ENCODE measurements at regions not wholly inside any gene's neighbourhood (a gene's known extent, or its start where the extent isn't known, plus 50 kb on each side); places are given as distances from the start of the nearest gene placed in this dataset.
A peak's percentile ranks its signal among the peaks of the same experiment; 100 is the strongest.

DNA sequence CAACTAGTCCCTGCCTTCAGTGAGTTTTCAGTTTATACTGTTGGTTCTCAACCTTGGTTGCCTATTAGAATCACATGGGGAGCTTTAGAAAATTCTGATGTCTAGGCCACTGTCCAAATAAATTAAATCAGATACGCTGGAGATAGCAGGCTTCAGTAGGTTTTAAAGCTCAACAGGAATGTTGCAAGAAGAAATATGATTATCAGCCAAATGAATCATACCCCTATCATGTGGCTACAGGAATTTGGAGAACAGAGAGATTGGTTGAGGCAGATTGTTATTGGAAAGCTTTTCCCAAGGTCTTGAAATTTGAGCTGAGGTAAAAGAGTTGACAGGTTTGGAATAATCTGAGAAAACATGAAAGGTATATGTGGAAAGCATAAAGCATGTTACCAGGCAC, 125.3 kb downstream of the WIF1 start:
- no peak for TF ChIP-seq CTCF (IDR thresholded peaks at IDR 0.05; ENCODE audit: borderline replicate concordance, extremely low read depth, insufficient read depth)
- Histone ChIP-seq H3K4me1 (ENCODE audit: control insufficient read depth in 2 of 3, insufficient read depth in 2 of 3, low read depth in 1 of 3, low read length in 3 of 3) (peaks cover 4 to 11% (median 6%) of the 10 kb centered on the region in 3 donors), H3K9ac (ENCODE audit: low read length in 3 of 3) (no peak overlapping the region), H3K27ac (ENCODE audit: low read depth in 2 of 2, low read length in 2 of 2) (no peak overlapping the region), H3K27me3 (ENCODE audit: control insufficient read depth, insufficient read depth, low read length) (no peaks in the 10 kb centered on the region), H3K9me3 (ENCODE audit: control insufficient read depth in 2 of 3, insufficient read depth in 1 of 3, low read length in 3 of 3) (no peaks in the 10 kb centered on the region), H3K36me3 (ENCODE audit: control insufficient read depth in 2 of 3, insufficient read depth in 3 of 3, low read length in 3 of 3) (no peaks in the 10 kb centered on the region), H3K4me3 (ENCODE audit: low read length in 3 of 3) (no peak overlapping the region)
- intact Hi-C loops (cut with DNase I), result no loop called here
- FAIRE-seq, result no peak
- DNase-seq, result no peak

- Histone ChIP-seq H3K9me3 (ENCODE audit: control insufficient read depth in 2 of 3, insufficient read depth in 1 of 3, low read length in 3 of 3) (no peaks in the 10 kb centered on the region), H3K36me3 (ENCODE audit: control insufficient read depth in 2 of 3, insufficient read depth in 3 of 3, low read length in 3 of 3) (no peaks in the 10 kb centered on the region), H3K27me3 (ENCODE audit: control insufficient read depth, insufficient read depth, low read length) (no peaks in the 10 kb centered on the region), H3K4me1 (ENCODE audit: control insufficient read depth in 2 of 3, insufficient read depth in 2 of 3, low read depth in 1 of 3, low read length in 3 of 3) (peaks cover 4 to 11% (median 6%) of the 10 kb centered on the region in 3 donors), H3K9ac (ENCODE audit: low read length in 3 of 3) (no peak overlapping the region), H3K27ac (ENCODE audit: low read depth in 2 of 2, low read length in 2 of 2) (no peak overlapping the region), H3K4me3 (ENCODE audit: low read length in 3 of 3) (no peak overlapping the region)
- intact Hi-C loops (cut with DNase I), result no loop called here
- FAIRE-seq (no peak), DNase-seq (no peak)
- no peak for TF ChIP-seq CTCF (IDR thresholded peaks at IDR 0.05; ENCODE audit: borderline replicate concordance, extremely low read depth, insufficient read depth)
Measured at GRCh38 chr12:64997858-64998257, 123.2 kb downstream of the WIF1 start.

DNA sequence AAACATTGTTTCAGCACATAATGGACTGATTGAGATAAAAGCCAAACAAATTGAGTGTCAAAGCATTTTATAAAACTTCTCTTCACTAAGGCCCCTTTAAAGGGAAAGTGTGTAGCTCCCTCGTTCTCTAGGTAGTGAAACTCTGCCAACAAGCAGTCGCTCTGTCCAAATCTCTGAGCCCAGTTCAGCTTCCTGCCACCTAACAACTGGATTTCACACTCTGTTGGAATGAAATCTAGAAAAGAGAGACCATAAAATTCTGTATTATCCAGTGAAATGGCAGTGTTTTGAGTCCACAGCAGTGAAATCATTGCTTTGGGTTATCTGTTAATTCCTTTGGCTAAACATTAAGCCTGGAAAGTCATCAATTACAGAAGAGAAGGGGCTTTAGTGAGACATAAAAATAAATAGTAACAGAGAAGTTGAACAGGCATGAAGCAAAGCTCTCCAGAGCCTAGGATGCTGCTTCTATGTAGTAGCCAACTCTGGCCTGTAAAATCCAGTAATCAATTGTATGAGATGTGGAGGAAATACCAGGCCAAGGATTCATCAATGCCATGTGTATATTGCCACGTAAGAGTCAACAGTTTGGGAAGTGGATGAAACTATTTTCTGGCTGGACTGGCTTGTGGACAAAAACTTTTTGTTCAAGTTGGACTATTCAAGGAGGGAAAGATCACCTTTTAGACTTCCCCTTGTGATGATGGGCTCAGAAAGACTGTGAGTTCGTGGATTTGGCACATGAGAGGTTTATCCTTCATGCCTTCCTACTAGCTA, 122.5 kb downstream of the WIF1 start:
- H3K27me3 ChIP-seq (ENCODE audit: control insufficient read depth, insufficient read depth, low read length), result no peaks in the 10 kb centered on the region
- FAIRE-seq, result no peak
- TF ChIP-seq CTCF (IDR thresholded peaks at IDR 0.05; ENCODE audit: borderline replicate concordance, extremely low read depth, insufficient read depth), result no peak

More for the DNA sequence above, 122.5 kb downstream of the WIF1 start:
- no peaks in the 10 kb centered on the region for H3K36me3 ChIP-seq (ENCODE audit: control insufficient read depth in 2 of 3, insufficient read depth in 3 of 3, low read length in 3 of 3)
- H3K4me1 ChIP-seq (ENCODE audit: control insufficient read depth in 2 of 3, insufficient read depth in 2 of 3, low read depth in 1 of 3, low read length in 3 of 3), result peaks cover 4 to 11% (median 6%) of the 10 kb centered on the region in 3 donors
- no peak overlapping the region for H3K9ac ChIP-seq (ENCODE audit: low read length in 3 of 3)
- peak overlapping the region in 1 of 3 donors; percentile 22 for H3K4me3 ChIP-seq (ENCODE audit: low read length in 3 of 3)
- intact Hi-C loops (cut with DNase I), result no loop called here
- no peaks in the 10 kb centered on the region for H3K9me3 ChIP-seq (ENCODE audit: control insufficient read depth in 2 of 3, insufficient read depth in 1 of 3, low read length in 3 of 3)
- H3K27ac ChIP-seq (ENCODE audit: low read depth in 2 of 2, low read length in 2 of 2), result peak overlapping the region in 1 of 2 donors; percentile 37
- peak in 2 of 5 donors; percentile 45 to 59 for DNase-seq

Data from kidney (tissue), 13 donors.